Activated effector memory CD4-positive, alpha-beta T cell treated with Interleukin-2 at 50 U/mL for 16 hours (primary cell): ENCODE measurements at regions not wholly inside any gene's neighbourhood (a gene's known extent, or its start where the extent isn't known, plus 50 kb on each side); places are given as distances from the start of the nearest gene placed in this dataset.
"Not testable (repeated sequence)": the region's sequence is repeated elsewhere in the genome, so short reads cannot be mapped to it uniquely, and the experiment has no call there.

ENCODE experiments used
- DNase-seq: peaks from one replicate; pipeline ENCODE4 v3.0.0-alpha.2; 2020

DNA sequence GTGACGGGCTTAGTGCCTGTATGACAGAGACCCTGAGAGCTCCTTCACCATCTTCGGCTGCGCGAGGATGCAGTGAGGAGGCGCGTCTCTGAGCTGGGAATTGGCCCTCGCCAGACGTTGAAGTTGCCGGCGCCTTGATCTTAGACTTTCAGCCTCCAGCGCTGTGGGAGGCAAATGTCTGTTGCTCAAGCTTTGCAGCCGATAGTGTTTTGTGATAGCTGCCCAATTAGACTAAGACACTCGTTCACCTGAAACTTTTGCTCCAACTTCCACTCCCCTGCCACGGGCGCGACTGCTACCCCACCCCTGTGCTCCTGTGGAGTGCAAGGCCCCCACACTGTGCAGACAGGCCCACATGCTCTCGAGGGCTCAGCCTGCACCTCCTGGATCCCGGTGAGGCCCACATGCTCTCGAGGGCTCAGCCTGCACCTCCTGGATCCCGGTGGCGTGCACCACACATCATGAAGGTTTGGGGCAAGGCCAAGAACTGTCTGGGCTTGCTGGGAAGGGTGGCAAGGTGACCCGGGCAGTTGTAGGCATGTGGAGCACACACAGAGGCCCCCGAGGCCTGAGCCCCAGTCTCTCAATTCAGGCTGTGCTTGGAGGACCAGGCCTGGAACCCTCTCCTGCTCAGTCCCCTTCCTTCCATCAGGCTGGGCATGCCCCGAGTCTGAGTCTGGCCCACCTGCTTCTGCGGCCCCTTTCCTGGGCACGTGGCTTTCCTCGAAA is 324.6 kb downstream of the TMEM121 start:
- no peak for DNase-seq

DNA sequence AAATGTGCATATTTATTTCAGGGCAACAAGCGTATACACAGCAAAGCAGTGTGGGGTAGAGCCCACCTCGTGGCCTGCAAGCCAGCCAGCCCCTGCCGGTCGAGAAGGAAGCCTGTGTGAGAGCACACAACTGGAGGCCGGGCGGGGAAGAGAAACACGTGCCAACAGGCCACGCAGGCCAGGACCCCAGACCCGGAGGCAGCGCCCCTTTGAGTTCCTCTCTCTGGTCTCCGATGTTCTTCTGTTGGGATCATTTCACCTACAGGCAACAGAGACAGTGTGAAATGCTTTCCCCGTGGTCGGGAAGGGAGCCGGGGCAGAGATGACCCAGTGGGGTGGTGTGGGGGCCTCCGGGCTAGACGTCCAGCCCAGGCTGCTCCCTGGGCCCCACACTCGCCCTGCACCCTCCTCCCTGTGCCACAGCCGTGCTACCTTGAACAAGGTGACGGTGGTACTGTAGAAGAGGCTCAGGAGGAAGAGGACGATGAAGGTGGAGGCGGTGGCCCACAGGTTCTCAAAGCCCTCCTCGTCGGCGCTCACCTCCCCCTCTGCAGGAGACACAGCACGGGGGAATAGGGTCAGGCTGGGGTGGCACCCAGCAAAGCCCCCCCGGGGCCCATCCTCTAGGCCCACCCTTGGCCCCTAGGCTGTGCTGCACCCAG is 325.5 kb downstream of the TMEM121 start:
- DNase-seq, result no peak

DNA sequence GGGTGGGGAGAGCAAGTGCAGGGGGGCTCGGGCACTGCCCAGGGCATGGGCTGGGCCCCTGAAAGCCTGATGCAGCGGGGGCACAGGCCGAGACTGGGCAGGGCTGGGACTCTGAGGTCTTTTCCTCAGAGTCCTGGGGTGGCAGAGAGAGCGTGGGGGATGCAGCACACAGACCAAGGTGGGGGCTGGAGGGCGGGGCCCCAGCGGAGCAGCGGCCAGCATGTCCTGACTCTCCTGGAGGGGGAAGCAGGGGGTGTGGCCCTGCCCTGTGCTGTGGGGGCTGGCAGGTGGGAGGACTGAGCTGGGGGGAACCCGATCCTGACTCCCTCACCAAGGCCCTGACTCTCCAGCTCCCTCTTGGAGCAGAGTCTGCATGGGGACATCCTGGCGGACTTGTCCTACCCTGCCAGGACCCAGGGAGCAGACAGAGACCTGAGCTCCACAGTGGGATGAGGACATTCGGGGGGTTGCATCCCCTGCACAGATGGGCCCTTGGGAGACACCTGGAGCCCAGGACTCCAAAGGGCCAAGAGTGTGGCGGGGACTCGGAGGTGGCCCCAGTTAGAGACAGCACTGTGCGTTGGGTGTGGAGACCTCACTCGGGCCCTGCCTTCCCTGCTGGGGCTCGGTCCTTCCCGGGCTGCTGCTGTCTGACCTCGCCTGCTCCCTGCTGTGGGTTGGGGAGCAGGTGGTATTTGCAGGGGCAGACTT is 326.1 kb downstream of the TMEM121 start:
- DNase-seq, result no peak

DNA sequence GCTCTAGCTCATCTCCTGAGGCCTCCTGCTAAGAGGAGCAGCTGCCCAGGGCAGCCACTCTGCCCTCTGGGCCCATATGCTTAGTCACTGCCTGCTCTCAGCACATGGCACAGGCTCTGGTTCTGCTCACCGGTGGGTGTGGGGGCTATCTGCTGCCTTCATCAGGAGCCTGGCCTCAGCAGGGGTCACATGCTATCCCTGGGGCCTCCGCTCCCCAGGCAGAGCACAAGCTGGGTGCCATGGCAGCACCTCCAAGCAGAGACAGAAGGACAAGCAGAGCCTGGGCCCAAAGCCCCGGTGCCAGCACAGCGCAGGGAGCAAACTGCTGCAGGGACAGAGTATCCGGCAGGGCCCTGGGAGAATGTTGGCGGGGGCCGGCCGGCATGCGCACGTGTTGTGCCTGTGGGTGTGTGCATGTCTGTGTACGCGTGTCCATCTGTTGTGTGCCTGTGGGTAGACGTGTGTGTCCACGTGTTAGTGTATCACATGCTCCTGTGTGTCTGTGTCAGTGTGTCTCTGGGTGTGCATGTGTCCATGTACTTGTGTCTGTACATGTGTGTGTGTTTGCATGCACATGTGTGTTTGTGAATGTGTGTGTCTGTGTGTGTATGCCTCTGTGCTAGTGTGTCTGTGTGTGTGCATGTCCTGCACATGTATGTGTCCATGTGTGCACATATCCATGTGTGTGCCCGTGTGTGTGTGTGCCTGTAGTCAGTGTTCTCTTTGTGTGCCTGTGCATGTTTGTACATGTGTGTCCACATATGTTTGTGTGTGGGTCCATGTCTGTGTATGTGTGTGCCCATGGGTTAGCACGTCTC is 326.9 kb downstream of the TMEM121 start:
- DNase-seq, result no peak

DNA sequence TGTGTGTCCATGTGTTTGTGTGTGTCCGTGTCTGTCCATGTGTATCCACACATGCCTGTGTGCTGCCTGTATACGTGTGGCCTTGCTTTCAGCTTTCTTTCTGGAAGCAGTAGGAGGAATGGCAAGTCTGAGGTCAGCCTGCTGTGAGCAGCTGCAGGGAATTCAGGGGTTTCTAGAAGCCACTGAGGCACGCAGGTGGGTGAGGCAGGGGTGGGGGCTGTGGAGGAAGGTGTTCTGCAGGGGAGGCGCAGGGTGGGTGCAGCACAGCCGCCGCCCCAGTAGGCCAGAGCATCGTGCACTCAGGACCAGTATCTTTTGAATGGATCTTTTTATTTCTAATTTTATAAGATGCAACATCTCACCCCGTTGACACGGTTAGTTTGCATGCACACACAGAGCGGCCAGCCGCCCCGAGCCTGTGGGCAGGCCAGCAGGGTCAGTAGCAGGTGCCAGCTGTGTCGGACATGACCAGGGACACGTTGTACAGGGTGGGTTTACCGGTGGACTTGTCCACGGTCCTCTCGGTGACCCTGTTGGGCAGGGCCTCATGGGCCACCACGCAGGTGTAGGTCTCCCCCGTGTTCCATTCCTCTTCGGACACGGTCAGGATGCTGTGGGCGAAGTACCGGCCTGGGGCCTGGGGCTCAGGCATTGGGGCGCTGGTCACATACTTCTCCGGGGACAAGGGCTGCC is 327.7 kb downstream of the TMEM121 start:
- DNase-seq, result no peak

DNA sequence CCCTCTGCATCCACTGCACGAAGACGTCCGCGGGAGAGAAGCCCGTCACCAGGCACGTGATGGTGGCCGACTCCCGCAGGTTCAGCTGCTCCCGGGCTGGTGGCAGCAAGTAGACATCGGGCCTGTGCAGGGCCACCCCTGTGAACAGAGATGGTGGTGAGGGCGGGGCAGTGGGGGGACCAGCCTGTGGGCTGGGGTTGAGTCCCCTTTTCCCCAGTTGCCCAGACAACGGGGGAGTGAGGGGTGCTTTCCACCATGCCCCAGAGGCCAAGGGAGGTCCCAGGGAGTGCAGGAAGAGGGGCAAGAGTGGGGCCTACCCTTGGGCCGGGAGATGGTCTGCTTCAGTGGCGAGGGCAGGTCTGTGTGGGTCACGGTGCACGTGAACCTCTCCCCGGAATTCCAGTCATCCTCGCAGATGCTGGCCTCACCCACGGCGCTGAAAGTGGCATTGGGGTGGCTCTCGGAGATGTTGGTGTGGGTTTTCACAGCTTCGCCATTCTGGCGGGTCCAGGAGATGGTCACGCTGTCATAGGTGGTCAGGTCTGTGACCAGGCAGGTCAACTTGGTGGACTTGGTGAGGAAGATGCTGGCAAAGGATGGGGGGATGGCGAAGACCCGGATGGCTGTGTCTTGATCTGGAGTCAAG is 328.3 kb downstream of the TMEM121 start:
- no peak for DNase-seq

DNA sequence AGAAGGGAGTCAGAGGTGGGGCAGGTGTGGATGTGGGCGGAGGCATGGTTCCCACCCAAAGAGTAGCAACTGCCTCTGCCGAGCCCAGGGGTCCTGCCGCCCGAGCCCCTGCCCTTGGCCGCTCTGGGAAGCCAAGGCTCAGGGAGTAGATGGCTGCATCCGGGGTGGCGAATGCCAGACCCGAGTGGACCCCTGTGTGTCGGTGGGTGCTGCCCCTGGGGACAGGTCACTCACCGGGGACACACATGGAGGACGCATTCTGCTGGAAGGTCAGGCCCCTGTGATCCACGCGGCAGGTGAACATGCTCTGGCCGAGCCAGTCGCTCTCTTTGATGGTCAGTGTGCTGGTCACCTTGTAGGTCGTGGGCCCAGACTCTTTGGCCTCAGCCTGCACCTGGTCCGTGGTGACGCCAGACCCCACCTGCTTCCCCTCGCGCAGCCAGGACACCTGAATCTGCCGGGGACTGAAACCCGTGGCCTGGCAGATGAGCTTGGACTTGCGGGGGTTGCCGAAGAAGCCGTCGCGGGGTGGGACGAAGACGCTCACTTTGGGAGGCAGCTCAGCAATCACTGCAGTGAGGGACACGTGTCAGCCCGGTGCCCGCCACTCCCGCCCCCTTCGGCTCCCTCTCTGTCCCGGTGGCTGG is 329.0 kb downstream of the TMEM121 start:
- DNase-seq, result no peak

DNA sequence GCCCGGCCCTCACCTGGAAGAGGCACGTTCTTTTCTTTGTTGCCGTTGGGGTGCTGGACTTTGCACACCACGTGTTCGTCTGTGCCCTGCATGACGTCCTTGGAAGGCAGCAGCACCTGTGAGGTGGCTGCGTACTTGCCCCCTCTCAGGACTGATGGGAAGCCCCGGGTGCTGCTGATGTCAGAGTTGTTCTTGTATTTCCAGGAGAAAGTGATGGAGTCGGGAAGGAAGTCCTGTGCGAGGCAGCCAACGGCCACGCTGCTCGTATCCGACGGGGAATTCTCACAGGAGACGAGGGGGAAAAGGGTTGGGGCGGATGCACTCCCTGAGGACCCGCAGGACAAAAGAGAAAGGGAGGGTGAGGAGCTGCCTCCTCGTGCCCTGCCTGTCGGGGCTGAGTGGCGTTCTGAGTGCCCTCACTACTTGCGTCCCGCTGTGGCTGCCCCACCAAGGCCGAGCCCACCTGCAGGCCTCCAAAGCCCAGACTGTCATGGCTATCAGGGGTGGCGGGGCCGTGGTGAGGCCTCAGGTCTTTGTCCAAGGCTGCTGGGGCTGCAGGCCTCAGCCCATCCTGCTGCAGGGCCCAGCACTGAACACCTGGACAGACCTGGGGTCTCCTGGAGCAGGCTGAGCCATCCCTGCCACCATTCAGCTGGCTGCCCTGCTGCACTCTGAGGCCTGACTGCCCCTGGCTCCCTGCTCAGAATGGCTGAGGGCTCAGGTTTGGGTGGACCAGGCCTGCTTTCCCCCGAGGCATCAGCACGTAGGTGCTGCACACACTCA is 329.7 kb downstream of the TMEM121 start:
- DNase-seq, result no peak

DNA sequence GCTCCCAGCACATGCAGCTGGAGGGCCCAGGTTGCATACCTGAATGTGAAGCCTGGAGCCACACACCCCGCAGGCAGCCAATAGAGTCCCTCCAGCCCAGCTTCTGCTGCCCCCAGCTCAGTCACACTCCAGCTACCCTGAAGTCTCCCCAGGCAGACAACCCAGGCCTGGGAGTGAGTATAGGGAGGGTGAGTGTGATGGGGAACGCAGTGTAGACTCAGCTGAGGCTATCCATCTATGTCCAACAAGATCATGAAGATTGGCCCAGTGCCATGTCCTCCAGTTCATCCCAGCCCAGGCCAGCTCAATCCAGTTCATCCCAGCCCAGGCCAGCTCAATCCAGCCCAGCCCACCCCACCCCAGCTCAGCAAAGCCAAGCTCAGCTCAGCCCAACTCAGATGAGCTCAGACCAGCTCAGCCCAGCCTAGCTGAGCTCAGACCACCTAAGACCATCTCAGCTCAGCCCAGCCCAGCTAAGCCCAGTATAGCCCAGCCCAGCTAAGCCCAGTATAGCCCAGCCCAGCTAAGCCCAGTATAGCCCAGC is 330.4 kb downstream of the TMEM121 start:
- no peak for DNase-seq

DNA sequence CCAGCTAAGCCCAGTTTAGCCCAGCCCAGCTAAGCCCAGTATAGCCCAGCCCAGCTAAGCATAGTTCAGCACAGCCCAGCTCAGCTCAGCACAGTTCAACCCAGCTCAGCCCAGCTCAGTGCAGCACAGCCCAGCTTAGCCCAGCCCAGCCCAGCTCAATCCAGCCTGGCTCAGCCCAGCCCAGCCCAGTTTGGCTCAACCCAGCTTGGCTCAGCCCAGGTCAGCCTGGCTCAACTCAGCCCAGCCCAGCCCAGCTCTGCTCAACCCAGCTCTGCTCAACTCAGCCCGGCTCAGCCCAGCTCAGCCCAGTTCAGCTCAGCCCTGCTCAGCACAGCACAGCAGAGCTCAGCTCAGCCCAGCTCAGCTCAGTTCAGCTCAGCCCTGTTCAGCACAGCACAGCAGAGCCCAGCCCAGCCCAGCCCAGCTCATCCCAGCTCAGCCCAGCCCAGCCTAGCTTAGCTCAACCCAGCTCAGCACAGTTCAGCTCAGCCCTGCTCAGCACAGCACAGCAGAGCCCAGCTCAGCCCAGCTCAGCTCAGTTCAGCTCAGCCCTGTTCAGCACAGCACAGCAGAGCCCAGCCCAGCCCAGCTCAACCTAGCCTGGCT is 330.9 kb downstream of the TMEM121 start:
- no peak for DNase-seq

DNA sequence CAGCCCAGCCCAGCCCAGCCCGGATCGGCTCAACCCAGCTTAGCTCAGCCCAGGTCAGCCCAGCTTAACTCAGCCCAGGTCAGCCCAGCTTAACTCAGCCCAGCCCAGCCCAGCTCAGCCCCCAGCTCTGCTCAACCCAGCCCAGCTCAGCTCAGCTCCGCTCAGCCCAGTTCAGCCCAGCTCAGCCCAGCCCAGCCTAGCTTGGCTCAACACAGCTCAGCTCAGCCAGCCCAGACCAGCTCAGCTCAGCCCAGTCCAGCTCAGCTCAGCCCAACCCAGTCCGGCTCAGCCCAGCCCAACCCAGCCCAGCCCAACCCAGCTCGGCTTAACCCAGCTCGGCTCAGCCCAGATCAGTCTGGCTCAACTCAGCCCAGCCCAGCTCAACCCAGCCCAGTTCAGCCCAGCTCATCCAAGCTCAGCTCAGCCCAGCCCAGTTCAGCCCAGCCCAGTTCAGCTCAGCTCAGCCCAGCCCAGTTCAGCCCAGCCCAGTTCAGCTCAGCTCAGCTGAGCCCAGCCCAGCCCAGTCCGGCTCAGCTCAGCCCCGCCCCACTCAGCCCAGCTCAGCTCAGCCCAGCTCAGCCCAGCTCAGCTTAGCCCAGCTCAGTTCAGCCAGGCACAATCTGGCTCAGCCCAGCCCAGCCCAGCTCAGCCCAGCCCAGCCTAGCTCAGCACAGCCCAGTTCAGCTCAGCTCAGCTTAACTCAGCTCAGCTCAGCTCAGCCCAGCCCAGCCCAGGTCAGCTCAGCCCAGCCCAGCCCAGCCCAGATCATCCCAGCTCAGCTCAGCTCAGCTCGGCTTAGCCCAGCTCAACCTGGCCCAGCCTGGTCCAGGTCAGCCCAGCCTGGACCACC is 331.7 kb downstream of the TMEM121 start:
- no peak for DNase-seq

DNA sequence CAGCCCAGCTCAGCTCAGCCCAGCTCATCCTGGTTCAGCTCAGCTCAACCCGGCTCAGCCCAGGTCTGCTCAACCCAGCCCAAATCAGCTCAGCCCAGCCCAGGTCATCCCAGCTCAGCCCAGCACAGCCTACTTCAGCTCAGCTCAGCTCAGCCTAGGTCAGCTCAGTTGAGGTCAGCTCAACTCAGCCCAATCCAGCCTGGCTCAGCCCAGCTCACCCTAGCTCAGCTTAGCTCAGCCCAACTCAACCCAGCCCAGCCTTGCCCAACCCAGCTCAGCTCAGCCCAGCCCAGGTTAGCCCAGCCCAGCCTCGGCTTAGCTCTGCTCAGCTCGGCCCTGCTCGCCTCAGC is 332.3 kb downstream of the TMEM121 start:
- DNase-seq, result no peak

DNA sequence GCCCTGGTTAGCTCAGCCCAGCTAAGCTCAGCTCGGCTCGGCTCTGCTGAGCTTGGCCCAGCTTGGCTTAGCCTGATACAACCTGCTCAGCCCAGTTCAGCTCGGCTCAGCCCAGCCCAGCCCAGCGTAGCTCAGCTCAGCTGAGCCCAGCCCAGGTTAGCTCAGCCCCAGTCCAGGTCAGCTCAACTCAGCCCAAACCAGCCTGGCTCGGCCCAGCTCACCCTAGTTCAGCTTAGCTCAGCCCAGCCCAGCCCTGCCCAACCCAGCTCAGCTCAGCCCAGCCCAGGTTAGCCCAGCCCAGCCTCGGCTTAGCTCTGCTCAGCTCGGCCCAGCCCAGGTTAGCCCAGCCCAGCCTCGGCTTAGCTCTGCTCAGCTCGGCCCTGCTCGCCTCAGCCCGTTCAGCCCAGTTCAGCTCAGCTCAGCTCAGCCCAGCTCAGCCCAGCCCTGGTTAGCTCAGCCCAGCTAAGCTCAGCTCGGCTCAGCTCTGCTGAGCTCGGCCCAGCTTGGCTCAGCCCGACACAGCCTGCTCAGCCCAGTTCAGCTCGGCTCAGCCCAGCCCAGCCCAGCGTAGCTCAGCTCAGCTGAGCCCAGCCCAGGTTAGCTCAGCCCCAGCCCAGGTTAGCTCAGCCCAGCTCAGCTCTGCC is 332.8 kb downstream of the TMEM121 start:
- DNase-seq, result not testable (repeated sequence)

DNA sequence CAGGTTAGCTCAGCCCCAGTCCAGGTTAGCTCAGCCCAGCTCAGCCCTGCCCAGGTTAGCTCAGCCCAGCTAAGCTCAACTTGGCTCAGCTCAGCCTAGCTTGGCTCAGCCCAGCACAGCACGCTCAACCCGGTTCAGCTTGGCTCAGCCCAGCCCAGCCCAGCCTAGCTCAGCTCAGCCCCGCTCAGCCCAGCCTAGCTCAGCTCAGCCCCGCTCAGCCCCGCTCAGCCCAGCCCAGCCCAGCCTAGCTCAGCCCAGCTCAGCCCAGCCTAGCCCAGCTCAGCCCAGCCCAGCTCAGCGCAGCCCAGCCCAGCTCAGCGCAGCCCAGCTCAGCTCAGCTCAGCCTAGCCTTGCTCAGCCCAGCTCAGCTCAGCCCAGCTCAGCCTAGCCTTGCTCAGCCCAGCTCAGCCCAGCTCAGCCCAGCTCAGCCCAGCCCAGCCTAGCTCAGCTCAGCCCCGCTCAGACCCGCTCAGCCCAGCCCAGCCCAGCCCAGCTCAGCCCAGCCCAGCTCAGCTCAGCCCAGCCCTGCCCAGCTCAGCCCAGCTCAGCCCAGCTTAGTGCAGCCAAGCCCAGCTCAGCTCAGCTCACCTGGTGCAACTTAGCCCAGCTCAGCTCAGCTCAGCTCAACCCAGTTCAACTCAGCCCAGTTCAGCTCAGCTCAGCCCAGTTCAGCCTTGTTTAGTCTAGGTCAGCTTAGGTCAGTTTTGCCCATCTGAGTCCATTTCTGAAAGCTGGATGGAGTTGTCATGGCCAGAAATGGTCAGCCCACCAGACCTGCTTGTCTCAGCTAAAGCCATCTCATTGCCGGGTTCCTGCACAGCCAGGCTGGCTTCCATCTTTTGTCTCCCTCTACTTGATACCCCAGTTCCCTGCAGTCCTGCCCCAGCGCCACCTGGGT is 333.6 kb downstream of the TMEM121 start:
- DNase-seq, result peak; percentile 36

DNA sequence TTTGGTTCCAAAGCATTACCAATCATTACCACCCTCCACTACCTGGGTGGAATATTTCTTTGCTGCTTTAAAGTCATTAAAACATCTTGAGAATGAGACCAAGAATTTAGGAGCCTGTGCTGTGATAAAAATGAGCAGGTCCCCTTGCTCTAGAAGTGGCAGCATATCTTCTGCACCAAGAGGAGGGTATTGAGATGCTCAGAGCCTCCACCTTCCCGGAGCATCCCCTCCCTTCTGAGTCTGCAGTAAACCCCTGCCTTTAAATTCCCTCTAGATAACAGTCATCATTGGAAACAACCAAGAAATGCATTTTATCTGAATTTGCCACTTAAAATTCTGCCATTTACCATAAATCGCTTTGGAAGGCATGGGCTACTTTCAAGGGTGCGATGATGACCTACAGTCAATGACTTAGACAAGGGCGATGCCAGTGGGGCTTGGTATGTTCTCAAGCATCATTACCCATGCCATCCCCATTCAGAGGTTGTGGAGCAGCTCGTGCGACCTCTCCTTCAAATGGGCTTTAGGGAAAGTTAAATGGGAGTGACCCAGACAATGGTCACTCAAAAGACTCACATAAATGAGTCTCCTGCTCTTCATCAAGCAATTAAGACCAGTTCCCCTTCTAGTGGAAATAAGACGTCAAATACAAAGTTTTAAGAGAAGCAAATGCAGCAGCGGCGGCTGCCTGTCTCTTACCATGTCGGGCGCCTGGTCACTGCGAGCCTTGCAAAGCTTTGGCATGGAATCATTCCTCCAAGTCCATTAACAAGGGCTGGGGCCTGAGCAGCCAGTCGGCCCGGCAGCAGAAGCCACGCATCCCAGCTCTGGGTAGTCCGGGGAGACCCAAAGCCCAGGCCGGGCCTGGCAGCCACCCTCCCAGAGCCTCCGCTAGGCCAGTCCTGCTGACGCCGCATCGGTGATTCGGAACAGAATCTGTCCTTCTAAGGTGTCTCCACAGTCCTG is 334.5 kb downstream of the TMEM121 start:
- no peak for DNase-seq

DNA sequence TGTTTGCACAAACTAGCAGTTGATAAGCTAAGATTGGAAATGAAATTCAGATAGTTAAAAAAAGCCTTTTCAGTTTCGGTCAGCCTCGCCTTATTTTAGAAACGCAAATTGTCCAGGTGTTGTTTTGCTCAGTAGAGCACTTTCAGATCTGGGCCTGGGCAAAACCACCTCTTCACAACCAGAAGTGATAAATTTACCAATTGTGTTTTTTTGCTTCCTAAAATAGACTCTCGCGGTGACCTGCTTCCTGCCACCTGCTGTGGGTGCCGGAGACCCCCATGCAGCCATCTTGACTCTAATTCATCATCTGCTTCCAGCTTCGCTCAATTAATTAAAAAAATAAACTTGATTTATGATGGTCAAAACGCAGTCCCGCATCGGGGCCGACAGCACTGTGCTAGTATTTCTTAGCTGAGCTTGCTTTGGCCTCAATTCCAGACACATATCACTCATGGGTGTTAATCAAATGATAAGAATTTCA is 335.6 kb downstream of the TMEM121 start:
- no peak for DNase-seq
